Limb (tissue), 2 donors: ENCODE measurements at regions not wholly inside any gene's neighbourhood (a gene's known extent, or its start where the extent isn't known, plus 50 kb on each side); places are given as distances from the start of the nearest gene placed in this dataset.

Experiments used
- DNase-seq, 2 donors: peaks; one replicate each; pipeline ENCODE4 v3.0.0-alpha.2; 2016; ENCODE audit errors: extremely low spot score in 2 of 2

- DNase-seq, result no peak
Measured at GRCh38 chr14:38107216-38107631, 100.5 kb upstream of the SSTR1 start.

GRCh38 chr14:38108681-38109080 is 99.0 kb upstream of the SSTR1 start:
- no peak for DNase-seq

DNA sequence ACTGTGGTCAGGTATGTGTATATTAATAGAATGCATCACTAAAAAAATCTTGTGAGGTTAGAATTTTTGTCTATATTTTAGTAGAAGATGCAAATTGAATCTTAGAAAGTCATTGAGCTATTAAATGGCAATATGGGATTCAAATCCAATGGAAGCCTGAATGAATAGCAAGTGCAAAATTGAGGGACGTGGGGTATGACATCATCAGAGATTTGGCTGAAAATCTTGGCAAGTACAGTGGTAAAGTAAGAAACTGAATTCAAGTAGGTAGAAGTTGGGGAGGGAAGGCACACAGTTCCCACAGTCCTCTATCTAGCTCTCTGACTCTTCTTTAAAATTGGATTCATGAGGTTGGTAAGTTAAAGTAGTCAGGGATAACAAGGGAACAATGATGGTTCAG is 97.4 kb upstream of the SSTR1 start:
- no peak for DNase-seq

- no peak for DNase-seq
Measured at GRCh38 chr14:38111046-38111445, 96.7 kb upstream of the SSTR1 start.

DNA sequence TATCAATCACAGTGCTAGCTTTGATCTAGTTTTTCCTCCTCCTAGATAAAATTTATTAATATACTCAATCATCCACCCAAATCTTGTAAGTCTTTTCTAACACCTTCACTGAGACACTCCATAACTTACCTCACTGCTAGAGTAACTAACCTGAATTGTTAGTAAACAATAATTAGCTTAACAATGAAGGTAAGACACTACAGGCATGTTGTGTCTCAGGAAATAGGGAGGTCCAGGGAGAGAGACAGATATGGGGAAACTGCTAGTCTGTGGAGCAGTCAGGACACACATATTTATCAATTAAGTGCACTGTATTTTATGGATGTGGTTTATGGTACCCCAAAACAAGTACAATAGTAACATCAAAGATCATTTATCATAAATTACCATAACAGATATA is 94.2 kb upstream of the SSTR1 start:
- DNase-seq, result no peak

DNA sequence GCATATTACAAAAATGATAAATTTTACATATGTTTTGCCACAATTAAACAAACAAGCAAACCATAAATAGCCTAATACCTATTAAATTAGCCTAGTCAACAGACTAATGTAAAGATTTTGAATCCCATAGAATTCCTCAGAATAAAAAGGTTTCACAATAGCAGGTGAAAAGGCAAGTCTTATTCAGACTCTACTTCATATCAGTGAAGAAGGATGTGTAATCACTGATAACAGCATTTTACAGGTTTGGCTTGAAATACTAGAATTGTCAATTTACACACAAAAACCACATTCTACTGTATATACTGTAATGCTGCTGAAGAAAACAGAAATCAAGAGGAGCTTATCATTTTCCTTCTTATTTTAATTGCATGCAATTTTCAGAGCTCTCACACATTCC is 90.8 kb upstream of the SSTR1 start:
- no peak for DNase-seq

DNA sequence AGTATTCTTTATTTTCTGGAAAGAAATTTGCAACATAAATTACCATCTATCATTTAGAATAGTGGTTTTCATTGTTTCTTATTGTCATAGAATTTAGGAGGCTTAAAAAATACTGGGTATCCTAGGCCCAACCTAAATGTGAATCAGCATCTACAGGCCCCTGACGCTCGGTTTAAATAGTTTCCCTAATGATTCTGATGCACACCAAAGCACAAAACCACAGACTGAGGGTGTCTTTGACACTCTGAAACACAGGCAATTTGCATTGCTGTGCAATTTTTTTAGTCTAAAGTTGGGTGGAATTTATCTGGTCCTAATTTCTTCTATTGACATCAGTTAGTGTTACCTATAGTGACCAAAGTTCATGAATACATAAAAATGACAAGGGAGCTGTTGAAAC is 87.6 kb upstream of the SSTR1 start:
- no peak for DNase-seq

DNA sequence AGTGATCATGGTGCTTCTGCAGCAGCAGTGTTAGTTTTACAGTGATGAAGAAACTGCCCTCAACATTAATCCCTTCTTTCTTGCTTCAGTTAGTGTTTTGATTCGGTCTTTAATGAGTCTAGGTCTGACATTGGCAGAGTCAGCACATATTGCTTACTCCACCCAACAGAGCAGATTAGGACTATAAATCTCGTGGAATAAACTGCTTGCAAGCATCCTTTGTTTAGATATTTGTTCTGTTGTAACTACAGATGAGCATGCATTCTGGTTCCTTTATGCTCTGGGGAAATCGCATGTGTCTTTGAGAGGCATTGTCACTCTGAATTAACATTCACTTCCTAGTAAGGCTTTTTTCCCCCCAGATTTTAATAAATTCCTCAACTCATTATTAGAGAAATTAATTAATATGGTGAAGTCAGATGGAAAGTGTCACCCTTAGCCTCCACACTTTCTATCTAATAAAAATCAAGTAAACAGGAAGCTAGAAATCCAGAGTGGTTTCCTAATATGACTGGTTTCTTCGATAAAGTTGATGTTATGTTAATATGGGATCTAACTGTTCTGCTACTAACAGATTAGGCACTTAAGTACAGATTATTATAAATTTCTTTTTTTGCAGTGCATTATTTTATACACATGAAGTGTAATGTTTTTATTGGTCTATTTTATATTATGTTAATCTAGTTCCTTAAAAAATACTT is 86.2 kb upstream of the SSTR1 start:
- DNase-seq, result no peak

DNA sequence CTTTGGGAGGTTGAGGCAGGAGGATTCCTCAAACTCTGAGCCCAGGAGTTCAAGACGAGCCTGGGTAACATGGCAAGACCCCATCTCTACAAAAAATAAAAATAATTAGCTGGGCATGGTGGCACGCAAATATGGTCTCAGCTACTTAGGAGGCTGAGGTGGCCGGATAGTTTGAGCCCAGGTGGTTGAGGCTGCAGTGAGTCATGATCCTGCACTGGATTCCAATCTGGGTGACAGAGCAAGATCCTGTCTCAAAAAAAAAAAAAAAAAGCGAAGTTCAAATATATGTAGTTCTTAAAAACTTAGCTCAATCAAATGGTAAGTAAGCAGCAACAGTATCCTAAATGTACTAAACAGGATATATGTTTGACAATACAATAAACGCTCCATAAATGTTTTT is 85.5 kb upstream of the SSTR1 start:
- no peak for DNase-seq

DNA sequence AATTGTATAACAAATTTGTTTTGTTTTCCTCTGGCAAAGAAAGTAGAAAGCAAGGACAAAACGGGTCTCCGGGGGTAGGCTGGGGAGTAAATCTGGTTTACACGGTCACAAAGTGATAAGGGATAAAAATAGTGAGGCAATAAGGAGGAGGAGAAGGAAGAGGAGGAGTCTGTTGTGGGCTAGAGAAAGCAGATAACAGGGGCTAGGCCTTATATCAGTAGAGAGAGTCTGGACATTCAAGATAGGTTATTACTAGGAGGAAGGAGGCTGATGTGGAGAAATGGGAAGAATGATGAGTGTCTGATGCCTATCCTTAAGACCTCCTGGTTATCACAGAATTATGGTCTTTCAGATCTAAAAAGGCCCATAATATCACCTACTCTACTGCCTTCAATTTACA is 83.2 kb upstream of the SSTR1 start:
- DNase-seq, result no peak

GRCh38 chr14:38125481-38126037 is 82.1 kb upstream of the SSTR1 start:
- DNase-seq, result peak in 1 of 2 donors; percentile 25

- DNase-seq, result no peak
Measured at GRCh38 chr14:38127356-38127755, 80.3 kb upstream of the SSTR1 start.

DNA sequence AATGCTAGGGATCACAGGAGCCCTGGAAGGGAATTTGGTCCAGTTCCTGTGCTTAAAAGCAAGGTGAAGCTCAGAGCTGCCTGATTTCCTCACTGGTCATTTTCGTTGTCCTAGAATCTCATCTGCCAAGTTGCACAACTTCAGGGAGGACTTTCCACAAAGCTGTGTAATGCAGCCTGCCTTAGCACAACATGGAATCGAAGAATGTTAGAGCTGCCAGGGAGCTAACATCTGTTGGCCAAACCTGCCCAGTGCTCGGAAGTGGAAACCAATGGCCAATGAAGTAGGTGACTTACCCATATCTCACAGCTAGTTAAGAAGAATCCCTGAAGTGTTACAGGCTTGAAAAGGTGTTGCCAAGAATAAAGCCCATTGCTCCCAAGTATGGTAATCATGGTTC is 79.9 kb upstream of the SSTR1 start:
- DNase-seq, result no peak

DNA sequence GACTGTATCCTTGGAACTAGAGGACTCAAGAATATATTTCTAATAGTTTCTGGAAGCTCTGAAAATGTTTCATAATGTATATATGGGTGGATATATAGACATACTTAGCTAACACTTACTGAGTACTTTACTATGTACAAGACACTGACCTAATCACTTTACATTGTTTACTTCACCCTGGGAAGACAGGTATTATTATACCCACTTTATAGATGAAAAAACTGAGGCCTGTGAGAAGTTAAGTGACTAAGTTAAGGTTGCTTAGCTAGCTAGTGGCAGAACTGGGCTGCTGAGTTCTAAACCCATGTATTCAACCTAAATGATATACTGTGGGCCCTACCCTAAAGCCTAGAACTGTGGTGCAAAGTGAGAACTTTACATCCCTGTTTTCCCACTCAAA is 79.1 kb upstream of the SSTR1 start:
- no peak for DNase-seq

- no peak for DNase-seq
Measured at GRCh38 chr14:38129192-38129591, 78.5 kb upstream of the SSTR1 start.

DNA sequence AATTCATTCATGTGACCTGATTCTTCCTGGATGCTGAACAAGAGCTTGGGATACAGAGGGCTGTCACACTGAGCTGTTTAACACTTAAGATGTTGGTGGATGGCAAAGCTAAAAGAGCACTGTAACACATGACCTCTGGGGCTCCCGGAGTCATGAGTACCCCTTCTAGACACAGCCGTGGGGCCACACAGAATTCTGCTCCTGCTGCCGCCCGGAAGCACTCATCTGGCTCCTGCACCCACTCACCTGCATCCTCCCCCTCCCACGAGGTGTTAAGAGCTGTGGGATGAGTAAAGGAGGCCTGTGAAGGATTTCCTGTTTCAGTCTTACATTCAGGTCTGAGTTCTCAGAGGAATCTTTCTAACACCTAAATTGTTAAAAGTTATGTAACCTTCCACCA is 78.0 kb upstream of the SSTR1 start:
- DNase-seq, result no peak

DNA sequence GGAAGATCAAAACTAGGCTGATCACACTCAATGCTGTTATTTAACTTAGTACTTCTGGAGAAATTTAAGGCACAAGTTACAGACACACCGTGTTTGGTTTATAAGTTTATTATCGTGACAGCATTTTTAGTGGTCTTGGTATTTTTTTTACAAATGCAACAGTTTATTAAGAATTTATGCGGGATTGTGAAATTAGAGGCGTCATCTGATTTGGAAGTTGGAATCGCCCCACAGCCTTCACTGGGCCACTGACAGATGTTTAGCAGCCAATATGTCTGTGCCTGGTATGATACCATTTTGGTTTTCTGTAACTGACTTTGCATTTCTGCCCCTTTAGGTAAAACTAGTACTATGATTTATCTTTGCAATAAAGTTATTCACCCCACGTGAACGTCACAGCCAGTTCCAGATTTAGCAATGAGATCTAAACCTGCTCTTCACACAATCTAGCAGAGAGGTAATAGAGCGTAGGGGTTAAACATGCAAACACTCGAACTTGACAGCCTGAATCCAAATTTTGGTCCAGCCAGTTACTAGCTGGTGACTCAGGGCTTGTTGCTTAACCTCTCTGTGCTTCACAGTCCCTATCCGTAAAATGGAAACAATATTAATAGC is 73.2 kb upstream of the SSTR1 start:
- DNase-seq, result no peak

DNA sequence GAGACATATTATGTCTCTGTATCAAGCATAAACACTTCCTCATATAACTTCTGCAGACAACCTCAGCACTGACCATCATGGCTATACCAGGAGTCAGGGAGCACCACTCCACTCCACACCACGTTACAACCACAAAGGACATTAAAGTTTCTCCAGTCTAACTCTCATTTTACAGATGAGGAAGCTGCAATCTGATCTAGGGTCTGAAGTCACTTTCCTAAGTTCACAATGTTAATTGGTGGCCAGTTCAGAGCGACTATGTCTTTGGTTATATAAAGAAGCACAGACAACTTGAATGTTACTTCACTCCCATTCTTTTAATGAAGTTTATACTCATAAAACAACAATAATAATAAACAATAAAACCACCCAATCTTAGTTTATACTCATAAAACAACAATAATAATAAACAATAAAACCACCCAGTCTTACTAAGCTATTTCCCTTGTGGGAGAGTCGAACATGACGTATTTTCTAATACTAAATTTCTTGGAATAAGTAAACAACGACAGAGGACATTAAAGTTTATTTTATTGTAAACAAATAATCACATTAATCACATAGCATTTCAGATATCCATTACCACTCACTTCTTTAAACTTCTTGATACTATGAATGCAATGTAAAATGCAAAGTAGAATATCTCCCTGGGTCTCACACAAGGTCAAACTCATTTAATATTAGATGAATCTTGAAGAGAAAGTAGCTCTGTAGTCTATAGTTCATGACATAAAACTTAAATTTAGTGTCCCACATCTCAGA is 72.4 kb upstream of the SSTR1 start:
- DNase-seq, result no peak

- DNase-seq, result no peak
Measured at GRCh38 chr14:38137005-38137404, 70.7 kb upstream of the SSTR1 start.

DNA sequence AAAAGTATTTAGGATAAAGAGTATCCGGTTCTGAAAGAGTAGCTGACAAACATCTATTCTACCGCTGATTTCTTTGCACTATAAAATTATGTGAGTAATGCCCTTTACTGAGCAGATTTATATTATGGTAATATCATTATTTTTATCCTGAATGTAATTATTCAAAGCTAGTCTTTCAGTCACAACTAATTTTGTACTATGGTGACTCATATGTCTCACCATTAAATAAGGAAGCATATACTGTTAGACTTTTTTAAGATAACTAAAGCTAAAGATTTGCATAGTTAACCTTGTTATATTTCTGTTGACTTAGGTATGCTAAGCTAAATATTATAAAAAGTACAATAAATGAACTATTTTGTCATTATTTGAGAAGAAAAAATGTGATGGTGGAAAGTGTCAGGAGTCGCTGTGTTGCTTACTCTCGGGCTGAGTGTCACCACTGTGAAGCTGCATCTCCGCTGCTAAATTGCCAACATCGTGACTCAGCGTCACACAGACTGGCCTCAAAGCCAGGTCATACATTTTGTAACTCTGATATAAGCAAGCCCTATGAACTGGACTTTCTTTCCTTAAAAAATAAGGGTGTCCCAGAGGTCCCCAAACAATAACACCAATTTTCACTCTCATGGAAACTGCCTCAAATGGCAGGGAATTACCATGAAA is 69.1 kb upstream of the SSTR1 start:
- no peak for DNase-seq

- no peak for DNase-seq
Measured at GRCh38 chr14:38139926-38140325, 67.8 kb upstream of the SSTR1 start.

DNA sequence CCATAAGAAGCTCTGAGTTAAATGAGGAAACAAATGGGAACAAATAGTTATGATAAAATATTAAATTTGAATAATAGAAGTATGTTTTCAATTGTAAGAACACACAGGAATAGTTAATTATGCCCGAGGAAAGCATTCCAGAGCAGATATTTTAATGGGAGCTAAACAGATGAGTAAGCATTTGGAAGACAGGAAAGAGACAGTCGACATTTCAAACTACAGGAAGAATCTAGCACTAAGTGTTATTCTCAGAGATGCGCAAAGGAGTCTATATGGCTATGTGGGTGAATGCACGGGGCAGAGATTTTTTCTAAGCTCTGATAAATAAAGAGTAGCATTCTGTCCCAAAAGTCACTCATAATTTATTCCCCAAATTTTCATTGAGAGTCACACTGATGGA is 64.5 kb upstream of the SSTR1 start:
- DNase-seq, result no peak
